ENCODE measurements at regions not wholly inside any gene's neighbourhood (a gene's known extent, or its start where the extent isn't known, plus 50 kb on each side); places are given as distances from the start of the nearest gene placed in this dataset.

DNA sequence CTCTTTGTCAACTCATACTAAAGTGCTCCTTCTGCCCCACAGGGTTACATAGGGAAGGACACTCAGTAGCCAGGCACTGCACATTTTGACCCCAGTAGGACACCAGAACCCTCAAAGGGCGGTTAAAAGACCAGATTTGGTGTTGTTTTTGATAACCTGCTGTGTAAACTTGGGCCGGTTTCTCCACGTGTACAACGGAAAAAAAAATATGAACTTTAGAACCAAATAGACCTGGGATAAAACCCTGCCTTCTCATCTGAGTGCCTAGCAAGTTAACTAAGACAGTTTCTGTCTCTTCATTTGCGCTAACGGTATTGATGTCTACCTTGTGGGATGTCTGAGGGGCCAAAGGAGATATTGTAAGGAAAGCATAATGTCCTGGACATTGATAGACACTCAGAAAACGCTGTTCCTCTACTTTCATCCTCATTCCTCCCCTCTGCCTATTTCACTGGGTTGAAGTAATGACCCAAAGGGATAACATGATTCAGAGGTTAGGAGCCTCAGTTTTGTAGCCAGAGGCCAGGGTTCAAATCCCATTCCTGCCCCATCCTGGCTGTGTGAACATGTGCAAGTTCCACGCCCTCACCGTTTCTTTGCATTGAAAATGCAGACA, 155.9 kb upstream of the LPP start:
- Histone ChIP-seq H3K4me3 (no peak overlapping the region), H3K27me3 (replicated peaks in 1 of 2; ENCODE audit: control insufficient read depth in 2 of 2, insufficient read depth in 2 of 2, low read length in 1 of 2) (no peaks in the 10 kb centered on the region), H4K20me1 (ENCODE audit: control insufficient read depth, insufficient read depth) (no peaks in the 10 kb centered on the region; the same call in 1 of the 2 replicates), H3K4me1 (ENCODE audit: control insufficient read depth, insufficient read depth, low read length) (no peaks in the 10 kb centered on the region), H3K9me3 (replicated peaks; ENCODE audit: control insufficient read depth, insufficient read depth, low read length) (no peaks in the 10 kb centered on the region), H3K79me2 (ENCODE audit: control insufficient read depth, insufficient read depth, low read length) (no peaks in the 10 kb centered on the region), H3K36me3 (ENCODE audit: control insufficient read depth in 2 of 2, insufficient read depth in 2 of 2, low read length in 1 of 2) (no peaks in the 10 kb centered on the region), H3K27ac (ENCODE audit: control insufficient read depth, insufficient read depth) (no peak overlapping the region), H2AFZ (ENCODE audit: control insufficient read depth, low read depth, low read length) (no peak overlapping the region), H3K4me2 (ENCODE audit: control insufficient read depth, insufficient read depth) (no peak overlapping the region), H3K9ac (ENCODE audit: control insufficient read depth, insufficient read depth, low read length) (no peak overlapping the region)
- POLR2A ChIA-PET = no interaction called here
- ATAC-seq (no peak), FAIRE-seq (no peak), DNase-seq (ENCODE audit: low read depth, low spot score) (no peak)
- 51% methylated on average over 9 of the region's 9 CpGs for WGBS (ENCODE audit: insufficient coverage, insufficient replicate concordance, low lambda C conversion rate, missing lambda C conversion rate)
- BruUV-seq (replicated peaks) = no TSS peak
- RAD21 ChIA-PET (ENCODE audit: unreplicated experiment) = no interaction called here
- SMC1A ChIA-PET (ENCODE audit: uncharacterized antibody, unreplicated experiment) = no interaction called here
- intact Hi-C loops (cut with micrococcal nuclease; ENCODE audit: unreplicated experiment) (no loop called here), in situ Hi-C loops (cut with MboI) (no loop called here)
- CTCF ChIA-PET = no interaction called here
- no peak for TF ChIP-seq BCLAF1 (IDR thresholded peaks at IDR 0.05)
- TF ChIP-seq PAX8 (IDR thresholded peaks at IDR 0.05) = no peak
- TF ChIP-seq CEBPB (IDR thresholded peaks at IDR 0.05; ENCODE audit: borderline replicate concordance in 1 of 2, low read depth in 2 of 2, low read length in 2 of 2) = no peak
- TF ChIP-seq EED (IDR thresholded peaks at IDR 0.05; ENCODE audit: low read depth) = no peak
- TF ChIP-seq RAD51 (IDR thresholded peaks at IDR 0.05) = no peak
- TF ChIP-seq EP300 (IDR thresholded peaks at IDR 0.05; ENCODE audit: borderline replicate concordance in 1 of 2, control insufficient read depth in 1 of 2, low read depth in 2 of 2, low read length in 2 of 2) = no peak
- no peak for TF ChIP-seq SREBF2 (IDR thresholded peaks at IDR 0.05; ENCODE audit: low read length)
- TF ChIP-seq CHD4 (IDR thresholded peaks at IDR 0.05) = no peak
- TF ChIP-seq SPI1 (IDR thresholded peaks at IDR 0.05; ENCODE audit: borderline replicate concordance, insufficient read depth, low read depth, low read length) = no peak
- no peak for TF ChIP-seq SIX5 (IDR thresholded peaks at IDR 0.05; ENCODE audit: low read depth, low read length, severe bottlenecking)
